HG02678 (cell line): ENCODE measurements at regions not wholly inside any gene's neighbourhood (a gene's known extent, or its start where the extent isn't known, plus 50 kb on each side); places are given as distances from the start of the nearest gene placed in this dataset.

Experiments used
- ATAC-seq: cut with Tn5 transposase; IDR thresholded peaks from one replicate; pipeline ENCODE4 v1.9.1; 2021; ENCODE audit warnings: mild to moderate bottlenecking, moderate library complexity; ENCODE audit not compliant: unreplicated experiment

GRCh38 chr13:27367570-27367969 lies 56.8 kb upstream of the GTF3A start:
- no peak for ATAC-seq

- no peak for ATAC-seq
Observed at GRCh38 chr13:27370305-27370872, 54.0 kb upstream of the GTF3A start.

- ATAC-seq = no peak
Observed at GRCh38 chr13:27371932-27372331, 52.5 kb upstream of the GTF3A start.

- ATAC-seq = no peak
Observed at GRCh38 chr13:27372896-27373295, 51.5 kb upstream of the GTF3A start.

- ATAC-seq = no peak
Observed at GRCh38 chr13:27374126-27374613, 50.2 kb upstream of the GTF3A start.
